Naive thymus-derived CD4-positive, alpha-beta T cell (primary cell): ENCODE measurements at regions not wholly inside any gene's neighbourhood (a gene's known extent, or its start where the extent isn't known, plus 50 kb on each side); places are given as distances from the start of the nearest gene placed in this dataset.
"Not testable (repeated sequence)": the region's sequence is repeated elsewhere in the genome, so short reads cannot be mapped to it uniquely, and the experiment has no call there.

Experiments used
- ATAC-seq: fragments of 150-1000 bp; cut with Tn5 transposase; 2 replicates; pipeline ENCODE4 v1.10.0; 2021; ENCODE audit warnings: mild to moderate bottlenecking, moderate library complexity
- CTCF ChIA-PET: fragments of 350-600 bp; sonication (Branson Sonifier 250); formaldehyde crosslinking; loops from one replicate; lab custom pipeline; 2021; ENCODE audit warnings: antibody characterized with exemption; lab: Charles Lee
- POLR2A ChIA-PET: fragments of 350-600 bp; sonication (Branson Sonifier 250); formaldehyde crosslinking; loops from one replicate; lab custom pipeline; 2021; ENCODE audit warnings: antibody characterized with exemption, inconsistent platforms; lab: Charles Lee
- DNase-seq, 9 donors: peaks; one replicate each; pipeline versions ENCODE4 v3.0.0 to v3.0.0-alpha.2; 2020 to 2022; ENCODE audit warnings: mixed read lengths in 1 of 9
- H3K27ac ChIP-seq: one replicate; pipeline ENCODE4 v1.7.0; 2013; ENCODE audit warnings: mild to moderate bottlenecking, low read depth, low read length, moderate library complexity
- H3K27me3 ChIP-seq, 2 donors: one replicate each; pipeline ENCODE4 v1.7.0; 2013; ENCODE audit warnings: low read length in 2 of 2, mild to moderate bottlenecking in 2 of 2, moderate library complexity in 2 of 2; ENCODE audit not compliant: control insufficient read depth in 2 of 2, insufficient read depth in 2 of 2
- H3K36me3 ChIP-seq, 3 experiments: 1 replicate in 2 of 3; 2 replicates in 1 of 3; pipeline ENCODE4 v1.7.0; 2013; ENCODE audit warnings: low read length in 3 of 3, mild to moderate bottlenecking in 3 of 3, moderate library complexity in 1 of 3; ENCODE audit not compliant: insufficient read depth in 3 of 3, control insufficient read depth in 2 of 3
- H3K4me1 ChIP-seq, 2 donors: one replicate each; pipeline ENCODE4 v1.7.0; 2013; ENCODE audit warnings: low read length in 2 of 2, mild to moderate bottlenecking in 2 of 2, moderate library complexity in 1 of 2; ENCODE audit not compliant: control insufficient read depth in 2 of 2, insufficient read depth in 2 of 2
- H3K4me3 ChIP-seq: 2 replicates; pipeline ENCODE4 v1.7.0; 2013; ENCODE audit warnings: mild to moderate bottlenecking, low read length
- H3K9me3 ChIP-seq, 3 experiments: 1 replicate in 2 of 3; 2 replicates in 1 of 3; pipeline ENCODE4 v1.7.0; 2013; ENCODE audit warnings: low read length in 3 of 3; ENCODE audit not compliant: control insufficient read depth in 2 of 3
- H3K27ac Mint-ChIP-seq, 9 donors: one replicate each; pipeline ENCODE4 v1.8.0; 2020 to 2022; ENCODE audit warnings: mixed read lengths in 9 of 9, mild to moderate bottlenecking in 8 of 9, moderate library complexity in 5 of 9, inconsistent platforms in 2 of 9
- H3K27me3 Mint-ChIP-seq, 5 donors: one replicate each; pipeline ENCODE4 v1.8.0; 2021 to 2022; ENCODE audit warnings: mixed read lengths in 5 of 5, mild to moderate bottlenecking in 1 of 5
- H3K36me3 Mint-ChIP-seq, 5 donors: one replicate each; pipeline ENCODE4 v1.8.0; 2020 to 2022; ENCODE audit warnings: mixed read lengths in 5 of 5, mild to moderate bottlenecking in 3 of 5, inconsistent platforms in 1 of 5
- H3K4me1 Mint-ChIP-seq, 7 donors: one replicate each; pipeline ENCODE4 v1.8.0; 2020 to 2022; ENCODE audit warnings: mixed read lengths in 7 of 7, mild to moderate bottlenecking in 3 of 7, inconsistent platforms in 1 of 7
- H3K4me3 Mint-ChIP-seq, 10 donors: one replicate each; pipeline ENCODE4 v1.8.0; 2020 to 2022; ENCODE audit warnings: mild to moderate bottlenecking in 10 of 10, mixed read lengths in 10 of 10, moderate library complexity in 6 of 10, inconsistent platforms in 2 of 10
- H3K9me3 Mint-ChIP-seq, 11 donors: one replicate each; pipeline ENCODE4 v1.8.0; 2020 to 2022; ENCODE audit warnings: mixed read lengths in 11 of 11, mild to moderate bottlenecking in 4 of 11, inconsistent platforms in 1 of 11, moderate library complexity in 1 of 11
- intact Hi-C, 2 donors: fragments of 100-400 bp; cut with micrococcal nuclease; formaldehyde crosslinking; loops; one replicate each; pipeline ENCODE4 v1.15.1; 2023

DNA sequence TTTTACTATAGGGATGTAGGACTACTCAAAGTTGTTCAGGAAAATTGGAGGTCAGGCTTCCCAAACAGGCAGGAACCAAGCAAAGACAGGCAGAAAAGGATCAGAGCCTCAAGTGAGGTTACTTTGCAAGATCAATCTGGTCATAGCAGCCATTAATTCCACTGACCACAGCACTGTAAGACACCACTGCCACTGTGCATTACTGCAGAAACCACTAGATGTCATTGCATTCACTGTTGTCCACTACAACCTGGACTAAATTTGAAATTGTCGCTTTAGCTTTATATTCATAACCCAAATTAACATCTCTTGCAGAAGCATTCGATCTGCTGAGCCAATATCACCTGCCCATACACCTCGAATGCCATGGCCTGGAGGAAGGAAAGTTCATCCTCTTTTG, 126.9 kb upstream of the UFL1 start:
- intact Hi-C loops, result loop anchor here in 1 of 2 donors (5.0 kb wide), 1 partner anchor 663 kb away; no protein-coding TSS in a partner anchor
- no peak overlapping the region for H3K4me3 ChIP-seq
- POLR2A ChIA-PET, result no interaction called here

DNA sequence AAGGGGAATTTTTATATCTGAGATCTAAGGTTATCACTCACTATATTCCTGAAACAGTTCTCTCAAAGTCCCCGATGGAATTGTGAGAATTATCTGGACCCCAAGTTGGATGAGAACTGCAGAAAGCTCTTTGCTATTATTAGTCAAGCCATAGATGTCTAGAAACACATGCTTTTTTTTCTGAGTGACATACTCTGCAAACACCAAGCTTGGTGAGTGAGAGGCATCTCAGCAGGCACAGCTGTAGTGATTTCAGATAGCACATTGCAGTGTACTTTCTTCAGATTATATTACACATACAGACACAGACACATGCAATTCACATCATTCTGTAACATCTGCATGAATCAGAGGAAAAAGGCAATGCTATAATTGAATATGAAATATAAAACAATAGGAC, 111.1 kb upstream of the UFL1 start:
- H3K9me3 ChIP-seq, result no peaks in the 10 kb centered on the region
- H3K36me3 ChIP-seq, result no peaks in the 10 kb centered on the region
- H3K9me3 Mint-ChIP-seq, result peaks cover 0 to 2% (median 0%) of the 10 kb centered on the region in 11 donors
- H3K4me1 Mint-ChIP-seq, result no peaks in the 10 kb centered on the region
- H3K27me3 ChIP-seq, result no peaks in the 10 kb centered on the region
- ChIA-PET CTCF (no interaction called here), POLR2A (no interaction called here)
- H3K36me3 Mint-ChIP-seq, result no peaks in the 10 kb centered on the region
- ATAC-seq (no peak), DNase-seq (no peak)
- no peak overlapping the region for H3K27ac Mint-ChIP-seq
- peaks cover 0 to 20% (median 12%) of the 10 kb centered on the region in 5 donors for H3K27me3 Mint-ChIP-seq
- no peaks in the 10 kb centered on the region for H3K4me1 ChIP-seq
- H3K4me3 ChIP-seq, result no peak overlapping the region
- no peak overlapping the region for H3K4me3 Mint-ChIP-seq
- no peak overlapping the region for H3K27ac ChIP-seq
- intact Hi-C loops, result no loop called here

More for the DNA sequence above, 126.9 kb upstream of the UFL1 start:
- Histone ChIP-seq H3K9me3 (no peaks in the 10 kb centered on the region), H3K27me3 (no peaks in the 10 kb centered on the region), H3K36me3 (no peaks in the 10 kb centered on the region), H3K4me1 (no peaks in the 10 kb centered on the region), H3K27ac (no peak overlapping the region)
- CTCF ChIA-PET, result no interaction called here
- DNase-seq, result no peak
- peaks cover 4 to 11% (median 6%) of the 10 kb centered on the region in 5 donors for H3K27me3 Mint-ChIP-seq
- no peak overlapping the region for H3K4me3 Mint-ChIP-seq
- no peak for ATAC-seq
- H3K4me1 Mint-ChIP-seq, result peaks cover 0 to 6% (median 4%) of the 10 kb centered on the region in 7 donors
- peaks cover 0 to 8% (median 0%) of the 10 kb centered on the region in 11 donors for H3K9me3 Mint-ChIP-seq
- H3K27ac Mint-ChIP-seq, result no peak overlapping the region
- H3K36me3 Mint-ChIP-seq, result no peaks in the 10 kb centered on the region

DNA sequence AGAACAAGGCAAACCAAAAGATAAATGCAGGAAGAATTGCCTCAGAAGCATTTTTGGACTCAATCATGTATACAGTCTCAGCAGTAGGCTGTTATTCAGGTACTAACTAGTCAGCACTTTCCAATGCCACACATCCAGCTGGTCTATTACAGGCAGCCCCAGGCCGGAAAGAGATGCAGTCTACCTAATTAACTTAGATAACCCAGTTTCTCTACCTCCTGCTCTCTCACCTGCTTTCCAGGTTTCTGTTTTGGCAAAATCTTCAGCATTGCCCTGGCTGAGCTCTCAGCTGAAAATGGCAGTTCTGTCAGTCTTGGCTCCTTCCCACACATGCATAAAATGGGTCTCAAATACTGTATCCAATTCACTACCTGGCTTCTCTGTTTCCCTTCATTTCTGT, 101.3 kb upstream of the UFL1 start:
- Histone ChIP-seq H3K36me3 (no peaks in the 10 kb centered on the region), H3K9me3 (peaks cover 0 to 9% (median 0%) of the 10 kb centered on the region in 3 experiments), H3K27me3 (no peaks in the 10 kb centered on the region), H3K4me1 (no peaks in the 10 kb centered on the region), H3K4me3 (no peak overlapping the region), H3K27ac (no peak overlapping the region)
- Mint-ChIP-seq H3K9me3 (peaks cover 0 to 28% (median 10%) of the 10 kb centered on the region in 11 donors), H3K4me1 (peaks cover 0 to 1% (median 0%) of the 10 kb centered on the region in 7 donors), H3K27me3 (peaks cover 0 to 4% (median 0%) of the 10 kb centered on the region in 5 donors), H3K27ac (no peak overlapping the region), H3K4me3 (no peak overlapping the region), H3K36me3 (no peaks in the 10 kb centered on the region)
- intact Hi-C loops, result no loop called here
- ATAC-seq (no peak), DNase-seq (no peak)
- ChIA-PET POLR2A (interaction anchor here (0.6 kb wide), 1 partner anchor 493 kb away, joined by 3 read pairs; no protein-coding TSS in a partner anchor), CTCF (no interaction called here)

DNA sequence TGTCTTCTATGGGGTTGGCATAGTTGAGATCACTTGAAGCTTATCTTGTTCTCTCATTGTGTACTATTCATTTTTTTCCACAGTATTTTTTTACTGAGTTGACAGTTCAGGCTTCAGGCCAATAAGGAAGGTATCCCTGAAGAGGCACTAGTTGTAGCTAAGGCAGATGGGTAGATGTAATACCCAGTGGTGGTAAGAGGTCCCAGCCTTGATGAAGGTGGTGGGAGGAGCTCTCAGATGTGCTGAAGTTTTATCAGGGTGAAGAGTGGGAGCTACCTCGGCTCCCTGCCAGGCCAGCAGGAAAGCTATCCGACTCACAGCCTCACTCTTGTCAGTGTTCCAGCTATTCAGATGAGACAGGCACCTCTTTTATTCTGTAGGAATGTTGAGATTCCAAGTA, 87.7 kb upstream of the UFL1 start:
- peaks cover 0 to 12% (median 7%) of the 10 kb centered on the region in 5 donors for H3K36me3 Mint-ChIP-seq
- intact Hi-C loops, result no loop called here

DNA sequence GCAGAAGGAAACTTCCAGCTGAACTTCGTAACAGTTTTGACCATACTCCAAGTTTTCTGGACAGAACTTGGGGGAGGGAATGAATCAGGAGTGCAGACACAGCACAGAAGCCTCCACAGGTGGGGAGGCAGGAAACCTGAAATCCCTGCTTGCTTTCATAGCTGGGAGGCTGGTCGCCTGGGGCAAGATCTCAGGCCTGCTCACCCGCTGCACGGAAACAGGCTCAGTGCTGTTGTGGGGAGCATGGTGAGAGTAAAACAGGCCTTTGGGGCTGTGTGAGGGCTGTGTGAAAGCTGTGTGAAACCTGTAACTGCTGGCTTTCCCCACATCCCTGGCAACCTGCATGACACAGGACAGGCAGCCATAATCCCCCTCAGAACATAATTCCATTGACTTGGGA, 85.2 kb upstream of the UFL1 start:
- no peaks in the 10 kb centered on the region for H3K4me1 ChIP-seq
- H3K27ac Mint-ChIP-seq, result no peak overlapping the region
- H3K27me3 ChIP-seq, result no peaks in the 10 kb centered on the region
- ChIA-PET CTCF (no interaction called here), POLR2A (no interaction called here)
- no peaks in the 10 kb centered on the region for H3K36me3 ChIP-seq
- ATAC-seq (no peak), DNase-seq (no peak)
- H3K4me1 Mint-ChIP-seq, result no peaks in the 10 kb centered on the region
- no peak overlapping the region for H3K4me3 Mint-ChIP-seq
- peaks cover 1 to 73% (median 31%) of the 10 kb centered on the region in 11 donors for H3K9me3 Mint-ChIP-seq
- peaks cover 0 to 7% (median 6%) of the 10 kb centered on the region in 5 donors for H3K36me3 Mint-ChIP-seq
- intact Hi-C loops, result no loop called here
- peaks cover 0 to 6% (median 0%) of the 10 kb centered on the region in 3 experiments for H3K9me3 ChIP-seq
- peaks cover 0 to 14% (median 0%) of the 10 kb centered on the region in 5 donors for H3K27me3 Mint-ChIP-seq
- H3K4me3 ChIP-seq, result no peak overlapping the region
- H3K27ac ChIP-seq, result no peak overlapping the region

More for the DNA sequence above, 87.7 kb upstream of the UFL1 start:
- Histone ChIP-seq H3K4me3 (no peak overlapping the region), H3K27me3 (no peaks in the 10 kb centered on the region), H3K27ac (no peak overlapping the region), H3K4me1 (no peaks in the 10 kb centered on the region), H3K9me3 (peaks cover 0 to 6% (median 0%) of the 10 kb centered on the region in 3 experiments), H3K36me3 (no peaks in the 10 kb centered on the region)
- no peak for DNase-seq
- H3K9me3 Mint-ChIP-seq, result peaks cover 6 to 80% (median 39%) of the 10 kb centered on the region in 11 donors
- ChIA-PET POLR2A (interaction anchor here (0.7 kb wide), 1 partner anchor 638 kb away, joined by 3 read pairs; no protein-coding TSS in a partner anchor), CTCF (no interaction called here)
- H3K4me3 Mint-ChIP-seq, result no peak overlapping the region
- ATAC-seq, result no peak
- no peaks in the 10 kb centered on the region for H3K4me1 Mint-ChIP-seq
- H3K27me3 Mint-ChIP-seq, result peaks cover 0 to 14% (median 0%) of the 10 kb centered on the region in 5 donors
- no peak overlapping the region for H3K27ac Mint-ChIP-seq

DNA sequence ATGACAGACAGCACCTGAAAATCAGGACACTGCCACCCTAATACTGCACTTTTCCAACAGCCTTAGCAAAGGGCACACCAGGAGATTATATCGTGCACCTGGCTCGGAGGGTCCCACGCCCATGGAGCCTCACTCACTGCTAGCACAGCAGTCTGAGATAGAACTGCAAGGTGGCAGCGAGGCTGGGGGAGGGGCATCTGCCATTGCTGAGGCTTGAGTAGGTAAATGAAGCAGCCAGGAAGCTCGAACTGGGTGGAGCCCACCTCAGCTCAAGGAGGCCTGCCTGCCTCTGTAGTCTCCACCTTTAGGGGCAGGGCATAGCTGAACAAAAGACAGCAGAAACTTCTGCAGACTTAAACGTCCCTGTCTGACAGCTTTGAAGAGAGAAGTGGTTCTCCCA, 84.4 kb upstream of the UFL1 start:
- ATAC-seq, H3K4me3 ChIP-seq, intact Hi-C loops, H3K36me3 ChIP-seq, H3K4me1 Mint-ChIP-seq, H3K27ac Mint-ChIP-seq, H3K4me1 ChIP-seq, H3K27me3 ChIP-seq, H3K4me3 Mint-ChIP-seq, POLR2A ChIA-PET, H3K27ac ChIP-seq, DNase-seq, H3K9me3 ChIP-seq, H3K36me3 Mint-ChIP-seq, CTCF ChIA-PET: not testable (repeated sequence)
- peaks cover 0 to 65% (median 24%) of the 10 kb centered on the region in 11 donors for H3K9me3 Mint-ChIP-seq
- peaks cover 0 to 14% (median 0%) of the 10 kb centered on the region in 5 donors for H3K27me3 Mint-ChIP-seq
